ENCODE measurements at regions not wholly inside any gene's neighbourhood (a gene's known extent, or its start where the extent isn't known, plus 50 kb on each side); places are given as distances from the start of the nearest gene placed in this dataset.

DNA sequence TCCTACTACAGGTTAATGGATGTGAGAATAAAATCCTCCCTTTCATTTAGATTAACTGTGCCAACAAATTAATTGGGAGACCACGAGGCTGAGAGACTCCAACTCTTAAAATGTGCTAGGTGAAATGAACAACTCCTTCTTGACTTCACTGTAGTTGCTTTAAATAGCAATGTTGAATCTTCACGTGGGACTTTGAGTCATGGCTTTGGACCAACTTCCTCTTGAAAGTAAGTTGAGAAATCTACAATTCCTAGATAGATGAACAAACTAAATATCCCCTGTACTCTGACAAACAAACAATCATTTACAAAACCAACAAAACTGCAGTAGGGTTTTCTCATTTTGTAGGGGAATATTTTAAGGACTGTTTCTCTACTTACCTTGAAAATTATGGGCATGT, 291.9 kb upstream of the SPRED2 start:
- Histone ChIP-seq H3K27me3 (replicated peaks in 1 of 4; ENCODE audit: control extremely low read depth in 1 of 4, control insufficient read depth in 3 of 4, insufficient read depth in 4 of 4, low read length in 3 of 4) (no peaks in the 10 kb centered on the region), H3K36me3 (replicated peaks in 1 of 2; ENCODE audit: control extremely low read depth in 1 of 2, control insufficient read depth in 1 of 2, extremely low read depth in 1 of 2, insufficient read depth in 2 of 2, low read length in 1 of 2) (no peaks in the 10 kb centered on the region), H4K20me1 (ENCODE audit: control insufficient read depth, insufficient read depth, low read length, poor library complexity, severe bottlenecking) (no peaks in the 10 kb centered on the region), H3K4me2 (replicated peaks; ENCODE audit: low read depth, low read length, poor library complexity, severe bottlenecking) (no peak overlapping the region), H3K79me2 (ENCODE audit: control insufficient read depth, insufficient read depth, low read length) (no peaks in the 10 kb centered on the region), H3K9ac (ENCODE audit: low read length) (no peak overlapping the region), H3K27ac (ENCODE audit: low read length in 2 of 2) (no peak overlapping the region), H2AFZ (ENCODE audit: insufficient read depth, low read depth, low read length, poor library complexity, severe bottlenecking) (no peak overlapping the region), H3K4me3 (ENCODE audit: control extremely low read depth in 1 of 5, extremely low read depth in 1 of 5, insufficient read depth in 1 of 5, low read depth in 2 of 5, low read length in 4 of 5) (no peak overlapping the region), H3K9me3 (ENCODE audit: control extremely low read depth in 1 of 3, control insufficient read depth in 2 of 3, insufficient read depth in 1 of 3, low read length in 2 of 3) (no peaks in the 10 kb centered on the region), H3K4me1 (ENCODE audit: control insufficient read depth in 2 of 2, insufficient read depth in 2 of 2, low read length in 2 of 2) (no peaks in the 10 kb centered on the region)
- no peak overlapping the region for H3K27ac Mint-ChIP-seq
- intact Hi-C loops (cut with micrococcal nuclease) = no loop called here
- peaks cover 3% of the 10 kb centered on the region for H3K9me3 Mint-ChIP-seq (ENCODE audit: insufficient read depth)
- no peak overlapping the region for H3K4me3 Mint-ChIP-seq
- peaks cover 22% of the 10 kb centered on the region for H3K27me3 Mint-ChIP-seq
- ATAC-seq (ENCODE audit: low read depth) = no peak
- TF ChIP-seq, protein P1, sequence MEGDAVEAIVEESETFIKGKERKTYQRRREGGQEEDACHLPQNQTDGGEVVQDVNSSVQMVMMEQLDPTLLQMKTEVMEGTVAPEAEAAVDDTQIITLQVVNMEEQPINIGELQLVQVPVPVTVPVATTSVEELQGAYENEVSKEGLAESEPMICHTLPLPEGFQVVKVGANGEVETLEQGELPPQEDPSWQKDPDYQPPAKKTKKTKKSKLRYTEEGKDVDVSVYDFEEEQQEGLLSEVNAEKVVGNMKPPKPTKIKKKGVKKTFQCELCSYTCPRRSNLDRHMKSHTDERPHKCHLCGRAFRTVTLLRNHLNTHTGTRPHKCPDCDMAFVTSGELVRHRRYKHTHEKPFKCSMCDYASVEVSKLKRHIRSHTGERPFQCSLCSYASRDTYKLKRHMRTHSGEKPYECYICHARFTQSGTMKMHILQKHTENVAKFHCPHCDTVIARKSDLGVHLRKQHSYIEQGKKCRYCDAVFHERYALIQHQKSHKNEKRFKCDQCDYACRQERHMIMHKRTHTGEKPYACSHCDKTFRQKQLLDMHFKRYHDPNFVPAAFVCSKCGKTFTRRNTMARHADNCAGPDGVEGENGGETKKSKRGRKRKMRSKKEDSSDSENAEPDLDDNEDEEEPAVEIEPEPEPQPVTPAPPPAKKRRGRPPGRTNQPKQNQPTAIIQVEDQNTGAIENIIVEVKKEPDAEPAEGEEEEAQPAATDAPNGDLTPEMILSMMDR (IDR thresholded peaks at IDR 0.05) = no peak
- TF ChIP-seq EZH2 (IDR thresholded peaks at IDR 0.05; ENCODE audit: borderline replicate concordance, insufficient read depth, low read depth, low read length, poor library complexity, severe bottlenecking) = no peak
- H3K4me1 Mint-ChIP-seq = no peaks in the 10 kb centered on the region
- no peak for DNase-seq
- WGBS (ENCODE audit: insufficient coverage) = no CpG with 5 or more reads among the region's 2 CpGs
- POLR2A ChIA-PET = no interaction called here
- CTCF ChIA-PET = no interaction called here

DNA sequence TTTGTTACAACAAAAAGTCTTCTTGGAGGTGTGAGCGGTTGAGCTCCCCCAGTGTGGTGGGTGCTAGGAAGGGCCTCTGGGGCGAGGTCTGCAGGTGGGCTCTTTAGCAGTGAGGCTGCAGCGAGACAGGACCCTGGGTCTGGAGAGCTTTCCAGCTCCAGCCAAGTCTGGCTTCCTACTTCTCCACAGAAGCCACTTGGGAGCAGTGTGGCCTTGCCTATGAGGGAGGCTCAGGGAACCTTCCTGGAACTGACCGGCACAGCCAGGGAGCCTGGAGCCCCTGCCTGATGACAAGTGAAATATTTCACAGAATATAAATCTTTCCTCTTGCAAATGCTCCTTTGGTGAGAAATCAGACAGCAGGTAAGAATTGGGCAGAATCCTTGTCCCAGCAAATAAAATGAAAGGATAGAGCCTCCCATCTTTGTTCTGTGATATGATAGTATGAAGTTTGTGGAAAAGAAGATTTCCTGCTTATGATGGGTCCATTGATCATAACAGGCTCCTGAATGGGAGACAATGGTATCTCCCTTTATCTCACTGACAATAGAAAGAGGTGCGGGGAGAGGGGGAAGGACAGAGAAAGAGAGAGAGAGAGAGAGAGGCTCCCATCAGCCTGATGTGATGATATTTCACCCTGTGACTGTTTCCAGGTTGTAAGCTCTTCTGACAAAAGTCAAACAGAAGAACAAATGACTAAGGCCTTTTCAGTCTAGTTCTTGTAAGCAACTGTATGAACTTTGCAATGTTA, 289.8 kb upstream of the SPRED2 start:
- Histone ChIP-seq H3K27ac (ENCODE audit: low read length in 2 of 2) (no peak overlapping the region), H3K9me3 (ENCODE audit: control extremely low read depth in 1 of 3, control insufficient read depth in 2 of 3, insufficient read depth in 1 of 3, low read length in 2 of 3) (no peaks in the 10 kb centered on the region), H3K4me2 (replicated peaks; ENCODE audit: low read depth, low read length, poor library complexity, severe bottlenecking) (no peak overlapping the region), H4K20me1 (ENCODE audit: control insufficient read depth, insufficient read depth, low read length, poor library complexity, severe bottlenecking) (no peaks in the 10 kb centered on the region), H3K4me1 (ENCODE audit: control insufficient read depth in 2 of 2, insufficient read depth in 2 of 2, low read length in 2 of 2) (no peaks in the 10 kb centered on the region), H3K36me3 (replicated peaks in 1 of 2; ENCODE audit: control extremely low read depth in 1 of 2, control insufficient read depth in 1 of 2, extremely low read depth in 1 of 2, insufficient read depth in 2 of 2, low read length in 1 of 2) (no peaks in the 10 kb centered on the region), H3K9ac (ENCODE audit: low read length) (no peak overlapping the region), H3K4me3 (ENCODE audit: control extremely low read depth in 1 of 5, extremely low read depth in 1 of 5, insufficient read depth in 1 of 5, low read depth in 2 of 5, low read length in 4 of 5) (no peak overlapping the region), H3K27me3 (replicated peaks in 1 of 4; ENCODE audit: control extremely low read depth in 1 of 4, control insufficient read depth in 3 of 4, insufficient read depth in 4 of 4, low read length in 3 of 4) (no peaks in the 10 kb centered on the region), H3K79me2 (ENCODE audit: control insufficient read depth, insufficient read depth, low read length) (no peaks in the 10 kb centered on the region), H2AFZ (ENCODE audit: insufficient read depth, low read depth, low read length, poor library complexity, severe bottlenecking) (no peak overlapping the region)
- no peak for DNase-seq
- ATAC-seq (ENCODE audit: low read depth) = no peak
- H3K27ac Mint-ChIP-seq = no peak overlapping the region
- peaks cover 30% of the 10 kb centered on the region for H3K27me3 Mint-ChIP-seq
- no peaks in the 10 kb centered on the region for H3K4me1 Mint-ChIP-seq
- peaks cover 3% of the 10 kb centered on the region for H3K9me3 Mint-ChIP-seq (ENCODE audit: insufficient read depth)
- 89% methylated on average over 1 of the region's 5 CpGs for WGBS (ENCODE audit: insufficient coverage)
- ChIA-PET POLR2A (no interaction called here), CTCF (no interaction called here)
- intact Hi-C loops (cut with micrococcal nuclease) = no loop called here
- no peak overlapping the region for H3K4me3 Mint-ChIP-seq
- no peak for TF ChIP-seq EZH2 (IDR thresholded peaks at IDR 0.05; ENCODE audit: borderline replicate concordance, insufficient read depth, low read depth, low read length, poor library complexity, severe bottlenecking)

Data from B cell (primary cell).